Stimulated activated CD8-positive, alpha-beta memory T cell treated with anti-CD3 and anti-CD28 coated beads, Interleukin-4, amount 100 ng/mL, for 4 hours (primary cell): ENCODE measurements at regions not wholly inside any gene's neighbourhood (a gene's known extent, or its start where the extent isn't known, plus 50 kb on each side); places are given as distances from the start of the nearest gene placed in this dataset.

Experiments used
- DNase-seq, 2 donors: peaks; one replicate each; pipeline ENCODE4 v3.0.0-alpha.2; 2020; ENCODE audit warnings: low read depth in 2 of 2, low spot score in 1 of 2

GRCh38 chr2:120968307-120969015 is 232.8 kb downstream of the GLI2 start:
- DNase-seq: no peak

GRCh38 chr2:120969613-120970355 is 234.1 kb downstream of the GLI2 start:
- no peak for DNase-seq

- no peak for DNase-seq
Measured at GRCh38 chr2:120971866-120972265, 236.2 kb downstream of the GLI2 start.

- DNase-seq: no peak
Measured at GRCh38 chr2:120972286-120972685, 236.6 kb downstream of the GLI2 start.

- no peak for DNase-seq
Measured at GRCh38 chr2:120973196-120973595, 237.5 kb downstream of the GLI2 start.

- DNase-seq: no peak
Measured at GRCh38 chr2:120974950-120975349, 239.3 kb downstream of the GLI2 start.

- DNase-seq: no peak
Measured at GRCh38 chr2:120976501-120977307, 241.0 kb downstream of the GLI2 start.

GRCh38 chr2:120977582-120978358 is 242.1 kb downstream of the GLI2 start:
- DNase-seq: no peak

GRCh38 chr2:120978359-120979050 is 242.8 kb downstream of the GLI2 start:
- DNase-seq: no peak

GRCh38 chr2:120979398-120979797 is 243.7 kb downstream of the GLI2 start:
- no peak for DNase-seq

- DNase-seq: no peak
Measured at GRCh38 chr2:120979921-120980320, 244.3 kb downstream of the GLI2 start.

- no peak for DNase-seq
Measured at GRCh38 chr2:120981443-120981842, 245.8 kb downstream of the GLI2 start.

- DNase-seq: no peak
Measured at GRCh38 chr2:120982598-120982997, 246.9 kb downstream of the GLI2 start.

- no peak for DNase-seq
Measured at GRCh38 chr2:120983344-120983743, 247.7 kb downstream of the GLI2 start.

- DNase-seq: no peak
Measured at GRCh38 chr2:120984046-120984445, 248.4 kb downstream of the GLI2 start.

GRCh38 chr2:120984452-120985173 is 248.9 kb downstream of the GLI2 start:
- DNase-seq: no peak

GRCh38 chr2:120985174-120985996 is 249.7 kb downstream of the GLI2 start:
- no peak for DNase-seq

- DNase-seq: no peak
Measured at GRCh38 chr2:120985997-120986651, 250.5 kb downstream of the GLI2 start.
